A673 (cell line): ENCODE measurements at regions not wholly inside any gene's neighbourhood (a gene's known extent, or its start where the extent isn't known, plus 50 kb on each side); places are given as distances from the start of the nearest gene placed in this dataset.

ENCODE experiments used
- BruUV-seq: library from RNA; stranded (reverse); fragments of 400-500 nt; replicated peaks from 2 replicates; lab custom pipeline; 2021; lab: Mats Ljungman, UMichigan
- CTCF ChIA-PET: fragments of 300-600 bp; sonication (Branson Sonifier 250); formaldehyde crosslinking; loops from one replicate; lab custom pipeline; 2022; ENCODE audit warnings: antibody characterized with exemption; lab: Charles Lee
- POLR2A ChIA-PET: fragments of 300-600 bp; sonication (Branson Sonifier 250); formaldehyde crosslinking; loops from one replicate; lab custom pipeline; 2022; ENCODE audit warnings: antibody characterized with exemption; ENCODE audit not compliant: low non-redundant PET; lab: Charles Lee
- DNase-seq: peaks from one replicate; pipeline ENCODE4 v3.0.0-alpha.2; 2015; ENCODE audit warnings: low spot score
- H3K27ac ChIP-seq: fragments of 200-600 bp; sonication (generic); 2 replicates; pipeline ENCODE4 v1.5.1; 2016; ENCODE audit warnings: mixed run types, low read depth, mild to moderate bottlenecking, mixed read lengths, antibody characterized with exemption, low read length; ENCODE audit not compliant: poor library complexity, severe bottlenecking
- H3K27me3 ChIP-seq: fragments of 200-600 bp; sonication (generic); replicated peaks from 2 replicates; pipeline ENCODE4 v1.6.1; 2017; ENCODE audit warnings: mixed run types, low read depth, mild to moderate bottlenecking, mixed read lengths, antibody characterized with exemption, low read length; ENCODE audit not compliant: insufficient read depth, poor library complexity
- H3K36me3 ChIP-seq: fragments of 200-600 bp; sonication (generic); 2 replicates; pipeline ENCODE4 v1.6.1; 2016; ENCODE audit warnings: mixed run types, mild to moderate bottlenecking, mixed read lengths, antibody characterized with exemption, low read length; ENCODE audit not compliant: insufficient read depth, poor library complexity, severe bottlenecking
- H3K4me1 ChIP-seq: fragments of 200-600 bp; sonication (generic); 2 replicates; pipeline ENCODE4 v1.6.1; 2017; ENCODE audit warnings: mixed run types, mild to moderate bottlenecking, mixed read lengths, antibody characterized with exemption, low read length; ENCODE audit not compliant: insufficient read depth, poor library complexity, severe bottlenecking
- H3K4me3 ChIP-seq: fragments of 200-600 bp; sonication (generic); 2 replicates; pipeline ENCODE4 v1.5.1; 2016; ENCODE audit warnings: low read depth, mixed run types, mild to moderate bottlenecking, mixed read lengths, low read length; ENCODE audit not compliant: poor library complexity, severe bottlenecking
- H3K9me3 ChIP-seq: fragments of 200-600 bp; sonication (generic); 2 replicates; pipeline ENCODE4 v1.6.1; 2016; ENCODE audit warnings: mixed run types, low read depth, mild to moderate bottlenecking, mixed read lengths, antibody characterized with exemption, low read length; ENCODE audit not compliant: poor library complexity, severe bottlenecking
- CTCF ChIP-seq: fragments of 300-800, 200-600 bp; sonication (generic); conservative IDR thresholded peaks from 2 replicates; pipeline ENCODE4 v1.5.1; 2017; ENCODE audit warnings: low read depth, mild to moderate bottlenecking, antibody characterized with exemption, low read length, moderate library complexity, mixed read lengths
- EZH2 ChIP-seq: fragments of 200-600 bp; sonication (generic); IDR thresholded peaks from 2 replicates; pipeline ENCODE4 v1.6.1; 2017; ENCODE audit warnings: borderline replicate concordance, low read depth, mild to moderate bottlenecking, mixed read lengths, antibody characterized with exemption, low read length; ENCODE audit not compliant: poor library complexity, severe bottlenecking
- intact Hi-C: fragments of 100-400 bp; cut with micrococcal nuclease; formaldehyde crosslinking; loops from one replicate; pipeline ENCODE4 v1.10.0; 2022; ENCODE audit not compliant: unreplicated experiment

DNA sequence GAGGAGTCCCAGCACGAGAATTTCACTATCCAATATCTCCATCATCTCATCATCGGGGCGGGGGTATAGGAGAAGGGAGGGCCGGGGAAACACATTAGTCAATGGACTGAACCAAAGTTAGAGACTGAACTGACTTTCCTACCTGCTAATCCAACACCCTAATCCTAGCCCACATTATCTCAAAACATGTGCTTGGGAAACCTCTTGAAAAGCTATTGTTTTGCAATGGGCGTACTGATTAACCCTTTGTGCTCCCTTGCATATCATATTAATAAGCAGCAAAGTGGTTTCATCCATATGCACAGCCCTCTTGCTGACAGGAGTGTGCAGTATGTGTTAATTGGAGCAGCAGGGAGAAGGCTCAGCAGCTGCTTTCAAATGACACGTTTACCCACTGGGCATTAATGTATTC is 125.7 kb upstream of the GRIP1 start:
- H3K36me3 ChIP-seq = no peaks in the 10 kb centered on the region
- intact Hi-C loops = no loop called here
- no peak overlapping the region for H3K27ac ChIP-seq
- DNase-seq = no peak
- BruUV-seq = no TSS peak
- ChIA-PET CTCF (no interaction called here), POLR2A (no interaction called here)
- H3K27me3 ChIP-seq = peaks cover 75% of the 10 kb centered on the region
- TF ChIP-seq EZH2 (no peak), CTCF (no peak)
- no peaks in the 10 kb centered on the region for H3K9me3 ChIP-seq
- H3K4me3 ChIP-seq = no peak overlapping the region
- no peaks in the 10 kb centered on the region for H3K4me1 ChIP-seq

- ChIA-PET CTCF (no interaction called here), POLR2A (no interaction called here)
- no peaks in the 10 kb centered on the region for H3K4me1 ChIP-seq
- H3K4me3 ChIP-seq = no peak overlapping the region
- H3K27me3 ChIP-seq = peaks cover 39% of the 10 kb centered on the region
- BruUV-seq = no TSS peak
- no peaks in the 10 kb centered on the region for H3K36me3 ChIP-seq
- TF ChIP-seq EZH2 (no peak), CTCF (no peak)
- H3K27ac ChIP-seq = no peak overlapping the region
- no peak for DNase-seq
- intact Hi-C loops = no loop called here
- H3K9me3 ChIP-seq = no peaks in the 10 kb centered on the region
Observed at GRCh38 chr12:66808606-66809005, 129.7 kb upstream of the GRIP1 start.

DNA sequence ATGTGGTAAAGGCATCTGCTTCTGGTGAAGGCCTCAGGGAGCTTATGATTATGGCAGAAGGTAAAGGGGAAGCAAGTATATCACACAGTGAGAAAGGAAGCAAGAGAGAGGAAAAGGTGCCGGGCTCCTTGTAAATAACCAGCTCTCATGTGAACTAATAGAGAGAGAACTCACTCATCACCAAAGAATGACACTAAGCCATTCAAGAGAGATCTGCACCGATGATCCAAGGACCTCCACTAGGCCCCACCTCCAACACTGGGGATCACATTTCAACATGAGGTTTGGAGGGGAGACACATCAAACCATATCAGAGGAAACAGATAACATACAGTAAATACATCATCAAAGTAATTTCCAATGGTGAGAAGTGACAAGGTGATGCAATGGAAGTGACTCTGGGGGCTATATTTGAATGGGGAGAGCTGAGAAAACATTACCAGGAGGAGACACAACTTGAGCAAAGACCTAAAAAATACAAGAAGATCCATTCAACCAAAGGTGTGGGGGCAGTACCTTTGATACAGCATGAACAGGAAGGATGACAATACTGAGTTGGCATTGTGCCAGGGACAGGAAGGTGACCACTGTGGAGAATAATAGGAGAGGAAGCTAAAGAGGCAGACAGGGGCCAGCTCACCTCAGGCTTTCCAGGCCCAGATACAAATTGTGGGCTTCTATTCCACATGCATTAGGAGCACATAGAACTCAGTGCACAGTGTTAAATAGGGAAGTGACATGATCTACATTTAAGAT is 134.4 kb upstream of the GRIP1 start:
- ChIA-PET CTCF (no interaction called here), POLR2A (no interaction called here)
- Histone ChIP-seq H3K4me3 (no peak overlapping the region), H3K9me3 (no peaks in the 10 kb centered on the region), H3K4me1 (no peaks in the 10 kb centered on the region), H3K27ac (no peak overlapping the region), H3K27me3 (peaks cover 14% of the 10 kb centered on the region), H3K36me3 (no peaks in the 10 kb centered on the region)
- TF ChIP-seq CTCF (no peak), EZH2 (no peak)
- intact Hi-C loops = no loop called here
- DNase-seq = no peak
- BruUV-seq = no TSS peak
